Right atrium auricular region (tissue), 2 donors: ENCODE measurements at regions not wholly inside any gene's neighbourhood (a gene's known extent, or its start where the extent isn't known, plus 50 kb on each side); places are given as distances from the start of the nearest gene placed in this dataset.

Experiments
- DNase-seq: peaks from one replicate; pipeline ENCODE4 v3.0.0-alpha.2; 2019; ENCODE audit warnings: low spot score
- H3K27ac ChIP-seq, 2 donors: fragments of 200-600 bp; sonication (generic); 1 replicate in 1 of 2; 2 replicates in 1 of 2; pipeline ENCODE4 v1.5.1; 2016 to 2019
- H3K27me3 ChIP-seq, 2 donors: fragments of 200-600 bp; sonication (generic); one replicate each; pipeline versions ENCODE4 v1.5.1 to v1.6.0; 2017 to 2019
- H3K36me3 ChIP-seq: fragments of 200-600 bp; sonication (generic); one replicate; pipeline ENCODE4 v1.5.1; 2016
- H3K4me1 ChIP-seq, 2 donors: fragments of 200-600 bp; sonication (generic); one replicate each; pipeline versions ENCODE4 v1.5.1 to v1.6.0; 2017 to 2019
- H3K4me3 ChIP-seq, 2 donors: fragments of 200-600 bp; sonication (generic); 1 replicate in 1 of 2; 2 replicates in 1 of 2; pipeline ENCODE4 v1.5.1; 2017 to 2019; ENCODE audit warnings: mild to moderate bottlenecking in 1 of 2, moderate library complexity in 1 of 2
- H3K9me3 ChIP-seq, 2 donors: fragments of 200-600 bp; sonication (generic); one replicate each; pipeline ENCODE4 v1.5.1; 2019
- CTCF ChIP-seq, 2 donors: fragments of 200-600 bp; sonication (generic); IDR thresholded peaks; one replicate each; pipeline ENCODE4 v1.5.1; 2019; ENCODE audit warnings: antibody characterized with exemption in 2 of 2

GRCh38 chr14:85218982-85219381 lies 311.0 kb upstream of the FLRT2 start:
- no peak for DNase-seq
- no peaks in the 10 kb centered on the region for H3K27me3 ChIP-seq
- H3K4me3 ChIP-seq, result no peak overlapping the region
- TF ChIP-seq CTCF (IDR thresholded peaks at IDR 0.05), result no peak
- no peak overlapping the region for H3K27ac ChIP-seq
- no peaks in the 10 kb centered on the region for H3K4me1 ChIP-seq
- H3K9me3 ChIP-seq, result no peaks in the 10 kb centered on the region
- H3K36me3 ChIP-seq, result no peaks in the 10 kb centered on the region

GRCh38 chr14:85221832-85222231 lies 308.1 kb upstream of the FLRT2 start:
- no peak for TF ChIP-seq CTCF (IDR thresholded peaks at IDR 0.05)
- Histone ChIP-seq H3K4me1 (no peaks in the 10 kb centered on the region), H3K27me3 (no peaks in the 10 kb centered on the region), H3K9me3 (no peaks in the 10 kb centered on the region), H3K4me3 (no peak overlapping the region), H3K27ac (no peak overlapping the region), H3K36me3 (no peaks in the 10 kb centered on the region)
- DNase-seq, result no peak

GRCh38 chr14:85222341-85222740 lies 307.6 kb upstream of the FLRT2 start:
- H3K27me3 ChIP-seq, result no peaks in the 10 kb centered on the region
- DNase-seq, result no peak
- no peak for TF ChIP-seq CTCF (IDR thresholded peaks at IDR 0.05)
- no peak overlapping the region for H3K4me3 ChIP-seq
- H3K9me3 ChIP-seq, result no peaks in the 10 kb centered on the region
- no peaks in the 10 kb centered on the region for H3K4me1 ChIP-seq
- no peak overlapping the region for H3K27ac ChIP-seq
- no peaks in the 10 kb centered on the region for H3K36me3 ChIP-seq

GRCh38 chr14:85223667-85224066 lies 306.3 kb upstream of the FLRT2 start:
- no peak for TF ChIP-seq CTCF (IDR thresholded peaks at IDR 0.05)

GRCh38 chr14:85224241-85224640 lies 305.7 kb upstream of the FLRT2 start:
- no peak overlapping the region for H3K4me3 ChIP-seq
- DNase-seq, result no peak
- H3K36me3 ChIP-seq, result no peaks in the 10 kb centered on the region
- H3K4me1 ChIP-seq, result no peaks in the 10 kb centered on the region
- no peak overlapping the region for H3K27ac ChIP-seq
- no peaks in the 10 kb centered on the region for H3K27me3 ChIP-seq
- no peak for TF ChIP-seq CTCF (IDR thresholded peaks at IDR 0.05)
- peaks cover 0 to 7% of the 10 kb centered on the region in 2 donors for H3K9me3 ChIP-seq

More at GRCh38 chr14:85223667-85224066, 306.3 kb upstream of the FLRT2 start:
- Histone ChIP-seq H3K4me1 (no peaks in the 10 kb centered on the region), H3K27ac (no peak overlapping the region), H3K9me3 (peaks cover 0 to under 1% of the 10 kb centered on the region in 2 donors), H3K36me3 (no peaks in the 10 kb centered on the region), H3K4me3 (no peak overlapping the region), H3K27me3 (no peaks in the 10 kb centered on the region)
- DNase-seq, result no peak

- Histone ChIP-seq H3K27me3 (no peaks in the 10 kb centered on the region), H3K36me3 (no peaks in the 10 kb centered on the region), H3K4me1 (no peaks in the 10 kb centered on the region), H3K27ac (no peak overlapping the region), H3K9me3 (peaks cover 0 to 10% of the 10 kb centered on the region in 2 donors), H3K4me3 (no peak overlapping the region)
- TF ChIP-seq CTCF (IDR thresholded peaks at IDR 0.05), result no peak
- no peak for DNase-seq
Measured at GRCh38 chr14:85233756-85234155, 296.2 kb upstream of the FLRT2 start.
